ENCODE measurements at regions not wholly inside any gene's neighbourhood (a gene's known extent, or its start where the extent isn't known, plus 50 kb on each side); places are given as distances from the start of the nearest gene placed in this dataset.

DNA sequence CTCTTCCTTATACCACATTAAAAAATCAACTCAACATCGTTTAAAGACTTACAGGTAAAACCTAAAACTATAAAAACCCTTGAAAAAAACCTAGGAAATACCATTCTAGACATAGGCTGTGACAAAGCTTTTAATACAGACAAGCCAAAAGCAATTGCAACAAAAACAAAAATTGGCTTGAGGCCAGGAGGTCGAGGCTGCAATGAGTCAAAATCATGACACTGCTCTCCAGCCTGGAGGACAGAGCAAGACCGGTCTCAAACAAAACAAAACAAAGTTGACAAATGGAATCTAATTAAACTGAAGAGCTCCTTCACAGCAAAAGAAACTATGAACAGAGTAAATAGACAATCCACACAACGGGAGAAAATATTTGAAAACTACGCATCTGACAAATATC is 1057.8 kb downstream of the FSCB start:
- H3K27ac ChIP-seq (ENCODE audit: insufficient read depth, low read length): no peak overlapping the region
- H3K79me2 ChIP-seq (ENCODE audit: control insufficient read depth, insufficient read depth, low read length): no peaks in the 10 kb centered on the region
- no peak for TF ChIP-seq EZH2 (IDR thresholded peaks at IDR 0.05; ENCODE audit: low read length, missing control alignments)
- TF ChIP-seq, protein P1, sequence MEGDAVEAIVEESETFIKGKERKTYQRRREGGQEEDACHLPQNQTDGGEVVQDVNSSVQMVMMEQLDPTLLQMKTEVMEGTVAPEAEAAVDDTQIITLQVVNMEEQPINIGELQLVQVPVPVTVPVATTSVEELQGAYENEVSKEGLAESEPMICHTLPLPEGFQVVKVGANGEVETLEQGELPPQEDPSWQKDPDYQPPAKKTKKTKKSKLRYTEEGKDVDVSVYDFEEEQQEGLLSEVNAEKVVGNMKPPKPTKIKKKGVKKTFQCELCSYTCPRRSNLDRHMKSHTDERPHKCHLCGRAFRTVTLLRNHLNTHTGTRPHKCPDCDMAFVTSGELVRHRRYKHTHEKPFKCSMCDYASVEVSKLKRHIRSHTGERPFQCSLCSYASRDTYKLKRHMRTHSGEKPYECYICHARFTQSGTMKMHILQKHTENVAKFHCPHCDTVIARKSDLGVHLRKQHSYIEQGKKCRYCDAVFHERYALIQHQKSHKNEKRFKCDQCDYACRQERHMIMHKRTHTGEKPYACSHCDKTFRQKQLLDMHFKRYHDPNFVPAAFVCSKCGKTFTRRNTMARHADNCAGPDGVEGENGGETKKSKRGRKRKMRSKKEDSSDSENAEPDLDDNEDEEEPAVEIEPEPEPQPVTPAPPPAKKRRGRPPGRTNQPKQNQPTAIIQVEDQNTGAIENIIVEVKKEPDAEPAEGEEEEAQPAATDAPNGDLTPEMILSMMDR (conservative IDR thresholded peaks at IDR 0.05 in 1 of 2, IDR thresholded peaks at IDR 0.05 in 1 of 2; ENCODE audit: low read depth in 1 of 2, low read length in 2 of 2): no peak
- no peaks in the 10 kb centered on the region for H3K36me3 ChIP-seq (ENCODE audit: control insufficient read depth, insufficient read depth, low read length)
- H4K20me1 ChIP-seq (ENCODE audit: control insufficient read depth, extremely low read depth, insufficient read depth, low read length): no peaks in the 10 kb centered on the region
- H3K27me3 ChIP-seq (ENCODE audit: control insufficient read depth, insufficient read depth, low read length): no peaks in the 10 kb centered on the region
- H3K4me3 ChIP-seq (replicated peaks in 1 of 4; ENCODE audit: control extremely low read depth in 1 of 4, insufficient read depth in 1 of 4, low read depth in 3 of 4, low read length in 4 of 4): no peak overlapping the region
- no peaks in the 10 kb centered on the region for H3K9me3 ChIP-seq (ENCODE audit: control insufficient read depth, insufficient read depth, low read depth, low read length)
- DNase-seq (ENCODE audit: low read depth in 2 of 2): peak in 1 of 2 donors; percentile 28
- H3K4me1 ChIP-seq (ENCODE audit: control insufficient read depth, extremely low read depth, insufficient read depth, low read length): no peaks in the 10 kb centered on the region
- no peak overlapping the region for H3K9ac ChIP-seq (ENCODE audit: insufficient read depth, low read length)
- no peak overlapping the region for H2AFZ ChIP-seq (ENCODE audit: low read length)
- no peak overlapping the region for H3K4me2 ChIP-seq (ENCODE audit: extremely low read depth, insufficient read depth, low read length)

DNA sequence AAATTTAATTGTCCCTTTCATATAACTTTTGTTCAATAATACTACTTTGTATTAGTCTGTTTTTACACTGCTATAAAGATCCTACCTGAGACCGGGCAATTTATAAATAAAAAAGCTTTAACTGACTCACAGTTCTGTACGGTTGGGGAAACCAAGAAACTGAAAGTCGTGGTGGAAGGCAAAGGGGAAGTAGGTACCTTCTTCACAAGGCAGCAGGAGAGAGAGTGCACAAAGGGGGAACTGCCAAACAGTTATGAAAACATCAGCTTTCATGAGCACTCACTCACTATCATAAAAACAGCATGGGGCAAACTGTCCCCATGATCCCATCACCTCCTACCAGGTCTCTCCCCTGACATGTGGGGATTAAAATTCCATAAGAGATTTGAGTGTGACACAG is 1069.0 kb downstream of the FSCB start:
- Histone ChIP-seq H3K9me3 (ENCODE audit: control insufficient read depth, insufficient read depth, low read depth, low read length) (no peaks in the 10 kb centered on the region), H2AFZ (ENCODE audit: low read length) (no peak overlapping the region), H3K27ac (ENCODE audit: insufficient read depth, low read length) (no peak overlapping the region), H3K4me1 (ENCODE audit: control insufficient read depth, extremely low read depth, insufficient read depth, low read length) (no peaks in the 10 kb centered on the region), H3K36me3 (ENCODE audit: control insufficient read depth, insufficient read depth, low read length) (no peaks in the 10 kb centered on the region), H3K79me2 (ENCODE audit: control insufficient read depth, insufficient read depth, low read length) (no peaks in the 10 kb centered on the region), H4K20me1 (ENCODE audit: control insufficient read depth, extremely low read depth, insufficient read depth, low read length) (no peaks in the 10 kb centered on the region), H3K9ac (ENCODE audit: insufficient read depth, low read length) (no peak overlapping the region), H3K27me3 (ENCODE audit: control insufficient read depth, insufficient read depth, low read length) (no peaks in the 10 kb centered on the region), H3K4me3 (replicated peaks in 1 of 4; ENCODE audit: control extremely low read depth in 1 of 4, insufficient read depth in 1 of 4, low read depth in 3 of 4, low read length in 4 of 4) (no peak overlapping the region), H3K4me2 (ENCODE audit: extremely low read depth, insufficient read depth, low read length) (no peak overlapping the region)
- TF ChIP-seq, protein P1 (conservative IDR thresholded peaks at IDR 0.05 in 1 of 2, IDR thresholded peaks at IDR 0.05 in 1 of 2; ENCODE audit: low read depth in 1 of 2, low read length in 2 of 2): no peak
- TF ChIP-seq EZH2 (IDR thresholded peaks at IDR 0.05; ENCODE audit: low read length, missing control alignments): no peak
- no peak for DNase-seq (ENCODE audit: low read depth in 2 of 2)

DNA sequence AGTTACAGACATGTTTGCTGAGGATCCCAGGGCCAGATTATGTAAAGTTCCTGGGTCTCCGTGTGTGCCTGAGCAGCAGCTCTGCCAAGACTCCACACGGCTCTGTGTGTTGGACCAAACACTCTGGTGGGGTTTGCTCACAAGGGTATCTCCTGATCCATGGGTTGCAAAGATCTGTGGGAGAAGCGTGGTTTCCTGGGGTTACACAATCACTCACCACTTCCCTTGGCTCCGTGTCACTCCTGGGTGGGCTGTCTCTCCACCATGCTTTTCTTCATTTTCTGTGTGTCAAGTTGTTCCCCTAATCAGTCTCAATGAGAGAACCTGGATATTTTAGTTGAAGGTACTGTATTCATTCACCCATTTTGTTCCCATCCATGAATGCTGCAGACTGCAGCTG is 1088.8 kb downstream of the FSCB start:
- no peak for TF ChIP-seq EZH2 (IDR thresholded peaks at IDR 0.05; ENCODE audit: low read length, missing control alignments)
- TF ChIP-seq, protein P1 (conservative IDR thresholded peaks at IDR 0.05 in 1 of 2, IDR thresholded peaks at IDR 0.05 in 1 of 2; ENCODE audit: low read depth in 1 of 2, low read length in 2 of 2): no peak
- Histone ChIP-seq H2AFZ (ENCODE audit: low read length) (no peak overlapping the region), H4K20me1 (ENCODE audit: control insufficient read depth, extremely low read depth, insufficient read depth, low read length) (no peaks in the 10 kb centered on the region), H3K36me3 (ENCODE audit: control insufficient read depth, insufficient read depth, low read length) (no peaks in the 10 kb centered on the region), H3K4me1 (ENCODE audit: control insufficient read depth, extremely low read depth, insufficient read depth, low read length) (no peaks in the 10 kb centered on the region), H3K27me3 (ENCODE audit: control insufficient read depth, insufficient read depth, low read length) (no peaks in the 10 kb centered on the region), H3K9ac (ENCODE audit: insufficient read depth, low read length) (no peak overlapping the region), H3K27ac (ENCODE audit: insufficient read depth, low read length) (no peak overlapping the region), H3K4me3 (replicated peaks in 1 of 4; ENCODE audit: control extremely low read depth in 1 of 4, insufficient read depth in 1 of 4, low read depth in 3 of 4, low read length in 4 of 4) (no peak overlapping the region), H3K79me2 (ENCODE audit: control insufficient read depth, insufficient read depth, low read length) (no peaks in the 10 kb centered on the region), H3K4me2 (ENCODE audit: extremely low read depth, insufficient read depth, low read length) (no peak overlapping the region), H3K9me3 (ENCODE audit: control insufficient read depth, insufficient read depth, low read depth, low read length) (no peaks in the 10 kb centered on the region)
- no peak for DNase-seq (ENCODE audit: low read depth in 2 of 2)
